Activated naive CD4-positive, alpha-beta T cell treated with anti-CD3 and anti-CD28 coated beads, Interleukin-2, amount 50 U/mL, for 24 hours (primary cell): ENCODE measurements at regions not wholly inside any gene's neighbourhood (a gene's known extent, or its start where the extent isn't known, plus 50 kb on each side); places are given as distances from the start of the nearest gene placed in this dataset.

Experiments
- H3K27ac Mint-ChIP-seq: one replicate; pipeline ENCODE4 v1.8.0; 2021; ENCODE audit warnings: mild to moderate bottlenecking, mixed read lengths
- H3K27me3 Mint-ChIP-seq: one replicate; pipeline ENCODE4 v1.8.0; 2021; ENCODE audit warnings: mixed read lengths
- H3K36me3 Mint-ChIP-seq: one replicate; pipeline ENCODE4 v1.8.0; 2021; ENCODE audit warnings: mixed read lengths
- H3K4me1 Mint-ChIP-seq: one replicate; pipeline ENCODE4 v1.8.0; 2021; ENCODE audit warnings: mixed read lengths
- H3K4me3 Mint-ChIP-seq: one replicate; pipeline ENCODE4 v1.8.0; 2021; ENCODE audit warnings: mild to moderate bottlenecking, mixed read lengths
- H3K9me3 Mint-ChIP-seq: one replicate; pipeline ENCODE4 v1.8.0; 2021; ENCODE audit warnings: mixed read lengths

DNA sequence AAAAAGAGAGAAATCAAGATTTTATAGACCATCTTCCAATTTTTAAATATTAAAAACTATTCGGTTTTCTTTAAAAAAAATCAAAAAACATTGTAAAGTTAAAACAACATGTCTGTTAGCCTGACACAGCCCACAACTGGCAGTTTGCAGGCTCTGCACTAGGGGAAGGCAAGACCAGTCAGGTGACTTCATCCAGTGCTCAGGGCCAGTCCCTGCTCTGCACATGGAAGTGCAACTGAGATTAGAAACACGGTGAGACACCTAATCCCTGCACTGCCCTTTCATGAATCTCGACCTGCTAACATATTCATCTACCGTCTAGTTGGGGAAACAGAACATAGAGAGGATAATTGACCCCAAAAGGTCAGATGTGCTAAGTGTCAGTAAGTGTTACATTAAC lies 135.2 kb downstream of the BARD1 start:
- Mint-ChIP-seq H3K9me3 (no peaks in the 10 kb centered on the region), H3K4me1 (no peaks in the 10 kb centered on the region), H3K36me3 (no peaks in the 10 kb centered on the region), H3K4me3 (no peak overlapping the region), H3K27ac (no peak overlapping the region), H3K27me3 (no peaks in the 10 kb centered on the region)

DNA sequence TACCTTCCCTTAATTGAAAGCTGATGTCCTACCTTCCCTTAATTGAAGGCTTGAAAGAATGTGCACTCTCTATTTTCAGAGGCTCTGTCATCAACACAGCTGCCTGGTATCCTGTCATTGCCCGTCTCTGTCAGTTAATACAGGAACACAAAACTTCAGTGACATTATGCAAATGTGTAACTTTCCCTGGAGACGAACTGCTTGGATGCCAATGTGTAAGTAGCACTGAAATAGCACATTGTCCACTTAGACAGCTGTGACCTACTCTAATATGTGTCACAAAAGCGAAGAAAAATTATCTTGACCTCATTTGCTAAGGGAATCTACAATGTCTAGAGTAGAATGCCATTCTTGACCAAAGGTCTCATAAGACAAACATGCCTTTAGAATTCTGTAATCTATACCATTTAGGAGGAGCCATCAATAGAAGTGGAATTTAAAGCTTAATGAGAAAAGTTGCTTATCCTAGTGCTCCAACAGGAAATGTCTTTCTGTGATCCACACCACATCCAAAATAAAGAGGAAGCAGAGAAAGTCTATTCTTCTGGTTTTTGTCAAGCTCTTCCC lies 138.1 kb downstream of the BARD1 start:
- Mint-ChIP-seq H3K4me3 (no peak overlapping the region), H3K36me3 (no peaks in the 10 kb centered on the region), H3K4me1 (no peaks in the 10 kb centered on the region), H3K27me3 (no peaks in the 10 kb centered on the region), H3K9me3 (no peaks in the 10 kb centered on the region), H3K27ac (peak overlapping the region; percentile 33)

DNA sequence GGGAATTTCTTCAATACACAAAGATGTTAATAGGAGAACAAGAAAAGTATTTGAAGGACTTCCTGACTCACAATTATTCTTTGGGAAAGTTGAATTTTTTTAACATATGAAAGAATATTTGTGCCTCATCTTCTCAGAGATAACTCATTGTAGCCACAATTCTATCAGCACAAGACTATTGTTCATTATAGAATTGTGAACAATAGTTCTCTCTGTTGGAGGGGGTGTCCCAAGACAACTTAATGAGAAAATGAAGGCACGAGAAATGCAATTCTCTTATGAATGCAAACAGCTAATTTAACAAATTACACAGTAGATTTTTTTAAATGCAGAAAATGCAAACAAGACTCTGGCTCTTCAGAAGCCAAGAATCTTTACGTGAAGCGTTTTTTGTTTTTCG lies 157.0 kb downstream of the BARD1 start:
- no peak overlapping the region for H3K4me3 Mint-ChIP-seq
- peaks cover 6% of the 10 kb centered on the region for H3K9me3 Mint-ChIP-seq
- H3K27ac Mint-ChIP-seq, result no peak overlapping the region
- no peaks in the 10 kb centered on the region for H3K4me1 Mint-ChIP-seq
- no peaks in the 10 kb centered on the region for H3K36me3 Mint-ChIP-seq
- H3K27me3 Mint-ChIP-seq, result no peaks in the 10 kb centered on the region

DNA sequence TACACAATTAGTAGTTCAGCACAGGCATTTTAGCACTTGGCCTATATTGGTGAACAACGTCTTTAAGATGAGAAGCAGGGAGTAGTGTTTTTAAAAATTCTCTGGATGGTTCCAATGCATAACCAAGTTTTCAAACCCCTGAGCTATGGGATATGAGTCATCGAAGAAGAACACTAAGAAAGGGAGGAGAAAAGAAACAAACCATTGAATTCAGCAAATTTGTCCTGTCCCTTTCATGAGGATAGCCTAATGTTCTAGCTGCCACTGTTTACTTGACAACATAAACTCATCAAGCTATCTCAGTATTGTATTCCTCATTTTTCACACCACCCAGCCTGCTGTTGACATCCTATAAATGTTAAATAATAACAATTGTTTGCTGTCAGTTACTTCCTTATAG lies 158.0 kb downstream of the BARD1 start:
- Mint-ChIP-seq H3K9me3 (peaks cover 4% of the 10 kb centered on the region), H3K4me1 (no peaks in the 10 kb centered on the region), H3K27me3 (no peaks in the 10 kb centered on the region), H3K36me3 (no peaks in the 10 kb centered on the region), H3K4me3 (no peak overlapping the region), H3K27ac (no peak overlapping the region)

DNA sequence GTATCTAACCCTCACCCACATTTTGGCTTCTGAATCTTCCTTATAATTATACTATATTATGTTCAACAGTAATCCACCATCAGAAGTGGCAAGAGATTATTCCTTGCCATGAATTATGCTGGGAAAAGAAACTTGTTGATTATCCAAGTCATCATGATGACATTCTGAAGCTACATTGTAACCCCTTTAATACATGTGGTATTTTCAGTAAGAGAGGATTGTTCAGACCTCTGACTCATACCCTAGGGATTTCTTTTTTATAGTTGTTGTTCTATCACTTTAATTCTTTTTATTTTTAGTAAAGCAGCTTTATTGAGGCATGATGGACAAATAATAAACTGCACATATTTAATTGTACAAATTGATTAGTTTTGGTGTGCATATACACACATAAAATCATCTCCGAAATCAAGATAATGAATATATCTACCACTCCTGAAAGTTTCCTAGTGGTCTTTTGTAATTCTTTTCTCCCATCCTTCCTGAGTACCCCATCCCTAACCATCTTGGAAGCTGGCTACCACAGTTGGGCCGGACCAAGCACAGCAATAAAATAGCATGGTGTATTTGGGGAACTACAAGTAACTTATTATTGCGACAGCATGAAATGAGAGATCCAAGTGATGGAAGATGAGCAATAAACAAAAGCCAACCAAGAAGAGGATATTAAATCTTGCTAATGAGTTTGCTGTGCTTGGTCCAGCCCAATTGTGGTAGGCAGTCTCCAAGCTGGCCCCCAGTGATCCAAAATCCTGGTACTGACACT lies 159.9 kb downstream of the BARD1 start:
- H3K9me3 Mint-ChIP-seq, result no peaks in the 10 kb centered on the region
- no peaks in the 10 kb centered on the region for H3K27me3 Mint-ChIP-seq
- no peak overlapping the region for H3K27ac Mint-ChIP-seq
- H3K4me1 Mint-ChIP-seq, result no peaks in the 10 kb centered on the region
- no peak overlapping the region for H3K4me3 Mint-ChIP-seq
- no peaks in the 10 kb centered on the region for H3K36me3 Mint-ChIP-seq

DNA sequence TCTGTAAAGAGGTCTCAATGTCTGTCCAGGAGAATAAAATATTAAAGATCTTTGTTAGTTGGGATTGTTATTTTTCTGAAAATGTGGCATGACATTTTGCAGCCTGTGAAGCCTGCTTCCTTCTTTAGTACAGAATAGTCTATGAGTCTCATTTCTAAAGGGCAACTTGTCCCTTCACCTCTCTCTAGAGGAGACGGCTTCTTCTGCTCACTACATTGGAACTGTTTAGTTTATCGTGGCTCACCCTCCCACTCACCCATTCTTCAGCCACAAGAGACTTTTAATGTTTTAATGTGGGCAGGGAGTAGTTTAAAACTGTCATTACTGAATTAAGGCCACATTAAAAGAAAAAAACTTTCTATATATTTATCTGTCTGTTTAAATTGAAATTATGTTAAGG lies 161.0 kb downstream of the BARD1 start:
- no peak overlapping the region for H3K4me3 Mint-ChIP-seq
- H3K27ac Mint-ChIP-seq, result no peak overlapping the region
- no peaks in the 10 kb centered on the region for H3K4me1 Mint-ChIP-seq
- no peaks in the 10 kb centered on the region for H3K27me3 Mint-ChIP-seq
- no peaks in the 10 kb centered on the region for H3K36me3 Mint-ChIP-seq
- H3K9me3 Mint-ChIP-seq, result no peaks in the 10 kb centered on the region

DNA sequence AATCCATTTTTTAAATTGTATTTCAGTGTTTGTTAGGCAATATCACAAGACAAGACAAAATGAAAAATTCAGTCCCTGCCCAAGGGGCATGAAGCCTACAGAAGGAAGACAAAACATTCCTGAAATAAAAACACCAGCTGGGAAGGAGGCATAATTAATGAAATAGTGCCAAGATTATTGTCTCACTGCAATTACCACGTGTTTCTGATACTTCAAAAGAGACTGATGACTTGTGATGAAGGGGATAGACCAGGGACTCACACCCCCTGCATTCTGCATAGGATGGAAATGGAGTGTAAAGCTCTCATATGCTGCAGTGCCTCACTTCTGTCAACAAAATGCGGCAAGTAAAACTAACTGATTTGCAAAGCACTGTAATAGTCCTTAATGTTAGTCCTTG lies 178.1 kb downstream of the BARD1 start:
- Mint-ChIP-seq H3K27ac (no peak overlapping the region), H3K4me1 (no peaks in the 10 kb centered on the region), H3K9me3 (no peaks in the 10 kb centered on the region), H3K27me3 (no peaks in the 10 kb centered on the region), H3K36me3 (no peaks in the 10 kb centered on the region), H3K4me3 (no peak overlapping the region)

DNA sequence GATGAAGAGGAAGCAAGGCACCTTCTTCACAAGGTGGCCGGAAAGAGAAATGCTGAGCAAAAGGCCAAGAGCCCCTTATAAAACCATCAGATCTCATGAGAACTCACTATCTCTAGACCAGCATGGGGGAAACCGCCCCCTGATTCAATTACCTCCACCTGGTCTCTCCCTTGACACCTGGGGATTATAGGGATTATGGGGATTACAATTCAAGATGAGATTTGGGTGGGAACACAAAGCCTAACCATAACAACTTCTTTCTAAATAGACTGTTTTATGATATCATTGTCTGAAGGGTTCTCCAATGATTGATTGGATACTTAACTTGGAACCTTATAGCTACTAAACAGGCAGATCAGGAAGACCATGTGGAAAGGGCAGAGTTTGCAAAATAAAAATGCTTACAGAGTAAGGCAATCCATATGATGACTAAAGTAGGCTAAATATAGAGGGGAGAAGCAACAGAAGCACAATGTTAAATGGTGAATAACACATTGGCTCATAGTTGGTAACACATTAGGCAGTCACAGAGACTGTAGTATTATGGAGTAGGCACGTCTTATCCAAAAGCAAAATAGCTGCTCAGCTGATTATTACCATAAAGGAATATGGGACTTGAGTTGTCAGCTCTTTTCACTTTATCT lies 179.0 kb downstream of the BARD1 start:
- Mint-ChIP-seq H3K9me3 (no peaks in the 10 kb centered on the region), H3K27me3 (no peaks in the 10 kb centered on the region), H3K27ac (no peak overlapping the region), H3K36me3 (no peaks in the 10 kb centered on the region), H3K4me3 (no peak overlapping the region), H3K4me1 (no peaks in the 10 kb centered on the region)

DNA sequence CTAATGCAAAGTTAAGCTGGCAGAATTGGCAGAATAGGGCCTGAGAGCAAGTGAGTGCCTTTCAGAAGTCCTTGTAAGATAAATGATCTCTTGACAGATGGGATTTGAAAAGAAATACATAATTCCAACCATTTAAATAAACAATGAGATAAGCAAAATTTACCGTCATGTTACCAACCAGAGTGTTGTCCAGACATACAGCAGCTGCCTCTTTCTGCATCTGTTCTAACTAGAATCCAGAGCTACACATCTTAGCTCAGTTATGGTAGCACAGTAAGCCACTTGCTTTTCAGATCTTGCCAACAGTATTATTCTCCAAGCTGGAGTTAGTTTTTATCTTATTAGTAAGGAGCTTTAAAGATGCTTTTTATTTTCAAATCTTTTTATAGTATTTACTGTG lies 179.6 kb downstream of the BARD1 start:
- Mint-ChIP-seq H3K9me3 (no peaks in the 10 kb centered on the region), H3K4me1 (no peaks in the 10 kb centered on the region), H3K4me3 (no peak overlapping the region), H3K36me3 (no peaks in the 10 kb centered on the region), H3K27ac (no peak overlapping the region), H3K27me3 (no peaks in the 10 kb centered on the region)
